GM12878 (cell line): ENCODE measurements at regions not wholly inside any gene's neighbourhood (a gene's known extent, or its start where the extent isn't known, plus 50 kb on each side); places are given as distances from the start of the nearest gene placed in this dataset.

Experiments
- ATAC-seq: fragments of 200-7000 bp; cut with Tn5 transposase; 3 replicates; pipeline ENCODE4 v1.9.1; 2020; ENCODE audit warnings: mild to moderate bottlenecking, moderate library complexity
- BruUV-seq: library from RNA; stranded (reverse); fragments of 400-500 nt; replicated peaks from 2 replicates; lab custom pipeline; 2021; lab: Mats Ljungman, UMichigan
- CTCF ChIA-PET: fragments of 300-600 bp; sonication (Branson Sonifier 250); formaldehyde crosslinking; extraction: SDS; loops from one replicate; lab custom pipeline; 2021; ENCODE audit warnings: inconsistent platforms; lab: Yijun Ruan, JAX
- POLR2A ChIA-PET: fragments of 350-600 bp; formaldehyde crosslinking; extraction: SDS; loops from one replicate; lab custom pipeline; 2021; ENCODE audit warnings: inconsistent platforms; lab: Charles Lee
- RAD21 ChIA-PET: fragments of 300-600 bp; sonication (Branson Sonifier 250); formaldehyde crosslinking; loops from one replicate; lab custom pipeline; 2023; ENCODE audit warnings: antibody characterized with exemption; ENCODE audit not compliant: unreplicated experiment; lab: Charles Lee
- SMC1A ChIA-PET: fragments of 300-600 bp; sonication (Branson Sonifier 250); formaldehyde crosslinking; loops from one replicate; lab custom pipeline; 2023; ENCODE audit not compliant: unreplicated experiment, uncharacterized antibody; lab: Charles Lee
- DNase-seq: peaks from one replicate; pipeline ENCODE4 v3.0.0-alpha.2; 2011; ENCODE audit warnings: low read depth, low spot score
- FAIRE-seq: peaks from 3 replicates; lab custom pipeline; 2011; peaks lifted over from hg19 to GRCh38; lab: Jason Lieb, UNC
- H2AFZ ChIP-seq: 2 replicates; pipeline ENCODE4 v1.6.0; 2011; ENCODE audit warnings: low read depth, low read length, control low read depth; ENCODE audit not compliant: control insufficient read depth
- H3K27ac ChIP-seq: 2 replicates; pipeline ENCODE4 v1.5.1; 2011; ENCODE audit warnings: control low read depth; ENCODE audit not compliant: control insufficient read depth, insufficient read depth
- H3K27me3 ChIP-seq, 2 experiments: replicated peaks in 1 of 2; 2 replicates each; pipeline versions ENCODE4 v1.6.0 to v1.6.1; 2011; ENCODE audit warnings: low read length in 1 of 2; ENCODE audit not compliant: control insufficient read depth in 2 of 2, insufficient read depth in 2 of 2
- H3K36me3 ChIP-seq, 2 experiments: 2 replicates each; pipeline ENCODE4 v1.5.1; 2011; ENCODE audit warnings: low read length in 1 of 2; ENCODE audit not compliant: control insufficient read depth in 2 of 2, insufficient read depth in 2 of 2
- H3K4me1 ChIP-seq: 2 replicates; pipeline ENCODE4 v1.6.1; 2011; ENCODE audit warnings: mild to moderate bottlenecking, low read length, moderate library complexity, mixed read lengths; ENCODE audit not compliant: control insufficient read depth, insufficient read depth
- H3K4me2 ChIP-seq: 2 replicates; pipeline ENCODE4 v1.6.0; 2011; ENCODE audit warnings: control low read depth; ENCODE audit not compliant: control insufficient read depth, insufficient read depth
- H3K4me3 ChIP-seq: fragments of 200-600 bp; sonication (generic); 2 replicates; pipeline ENCODE4 v1.5.1; 2016
- H3K79me2 ChIP-seq: 2 replicates; pipeline ENCODE4 v1.6.0; 2011; ENCODE audit warnings: low read length; ENCODE audit not compliant: control insufficient read depth, insufficient read depth
- H3K9ac ChIP-seq: 2 replicates; pipeline ENCODE4 v1.8.0; 2011; ENCODE audit warnings: low read length, control low read depth, mixed read lengths; ENCODE audit not compliant: control insufficient read depth, insufficient read depth
- H3K9me3 ChIP-seq: replicated peaks from 3 replicates; pipeline ENCODE4 v1.5.1; 2011; ENCODE audit warnings: mild to moderate bottlenecking, low read length; ENCODE audit not compliant: control insufficient read depth, insufficient read depth
- H4K20me1 ChIP-seq: 2 replicates; pipeline ENCODE4 v1.6.0; 2011; ENCODE audit not compliant: control insufficient read depth, insufficient read depth
- CBX3 ChIP-seq: fragments of 200-600 bp; sonication (generic); IDR thresholded peaks from 2 replicates; pipeline ENCODE4 v1.6.1; 2016; ENCODE audit warnings: low read depth, borderline replicate concordance
- CBX5 ChIP-seq: sonication (generic); IDR thresholded peaks from 2 replicates; pipeline ENCODE4 v1.6.1; 2016; ENCODE audit warnings: low read depth, moderate library complexity, mild to moderate bottlenecking, inconsistent platforms
- EGR1 ChIP-seq, 2 experiments: IDR thresholded peaks; 1 replicate in 1 of 2; 2 replicates in 1 of 2; pipeline ENCODE4 v1.6.1; 2011 to 2012; ENCODE audit warnings: low read depth in 2 of 2, low read length in 2 of 2, borderline replicate concordance in 1 of 2, mild to moderate bottlenecking in 1 of 2, moderate library complexity in 1 of 2
- IRF4 ChIP-seq: IDR thresholded peaks from 2 replicates; pipeline ENCODE4 v1.6.1; 2011; ENCODE audit warnings: low read depth, low read length
- MEF2B ChIP-seq: fragments of 450-650 bp; IDR thresholded peaks from 2 replicates; pipeline ENCODE4 v1.6.1; 2018; ENCODE audit warnings: mild to moderate bottlenecking, moderate library complexity; ENCODE audit not compliant: partially characterized antibody, poor library complexity, severe bottlenecking
- POLR2AphosphoS2 ChIP-seq: IDR thresholded peaks from 2 replicates; pipeline ENCODE4 v1.6.1; 2011; ENCODE audit warnings: low read depth, mild to moderate bottlenecking, low read length, improper control_type of control experiment, moderate library complexity
- RBBP5 ChIP-seq: fragments of 200-600 bp; sonication (generic); conservative IDR thresholded peaks from 2 replicates; pipeline ENCODE4 v1.6.1; 2016
- RCOR1 ChIP-seq: conservative IDR thresholded peaks from 2 replicates; pipeline ENCODE4 v1.6.1; 2012; ENCODE audit warnings: low read depth, low read length, improper control_type of control experiment
- RELA ChIP-seq: fragments of 450-650 bp; IDR thresholded peaks from 2 replicates; pipeline ENCODE4 v1.8.0; 2014; ENCODE audit warnings: borderline replicate concordance; ENCODE audit not compliant: partially characterized antibody
- SMC3 ChIP-seq: IDR thresholded peaks from 2 replicates; pipeline ENCODE4 v1.6.1; 2011; ENCODE audit warnings: low read length, improper control_type of control experiment, borderline replicate concordance
- SREBF2 ChIP-seq: IDR thresholded peaks from 2 replicates; pipeline ENCODE4 v1.6.1; 2012; ENCODE audit warnings: mild to moderate bottlenecking, low read length
- TCF3 ChIP-seq: IDR thresholded peaks from 2 replicates; pipeline ENCODE4 v1.6.1; 2012; ENCODE audit warnings: low read depth, mild to moderate bottlenecking, low read length, borderline replicate concordance; ENCODE audit not compliant: insufficient read depth
- ZBED1 ChIP-seq: IDR thresholded peaks from 2 replicates; pipeline ENCODE4 v1.6.1; 2016; ENCODE audit warnings: borderline replicate concordance
- WGBS: methylation state at CpG from one replicate; pipeline ENCODE4 v1.1.6; 2016; ENCODE audit warnings: low lambda C conversion rate; ENCODE audit not compliant: insufficient replicate concordance, insufficient coverage; ENCODE audit errors: missing lambda C conversion rate; 5-methylcytosine and 5-hydroxymethylcytosine counted together
- in situ Hi-C: fragments of 300-500 bp; cut with MboI; formaldehyde crosslinking; loops from 9 replicates; pipeline ENCODE4 v1.14.3; 2018; ENCODE audit warnings: mixed read lengths
- intact Hi-C: fragments of 100-400 bp; cut with micrococcal nuclease; formaldehyde crosslinking; loops from one replicate; pipeline ENCODE4 v1.14.2; 2022; ENCODE audit not compliant: unreplicated experiment
- TF ChIP-seq, protein P1 (sequence below): fragments of 150-350 bp; IDR thresholded peaks from 2 replicates; pipeline ENCODE4 v1.6.1; 2016; ENCODE audit warnings: low read depth, low read length
- TF ChIP-seq, protein P2 (sequence below): fragments of 450-650 bp; formaldehyde crosslinking; IDR thresholded peaks from 2 replicates; pipeline ENCODE4 v1.4.0; 2020; ENCODE audit warnings: mild to moderate bottlenecking, moderate library complexity

- no peaks in the 10 kb centered on the region for H3K27me3 ChIP-seq
- SMC1A ChIA-PET = interaction anchor here (0.8 kb wide), 1 partner anchor 10 kb away, joined by 4 read pairs; no protein-coding TSS in a partner anchor
- CTCF ChIA-PET = interaction anchor here (1.5 kb wide), 1 partner anchor 10 kb away, joined by 4 read pairs; no protein-coding TSS in a partner anchor
- ATAC-seq = no peak
- BruUV-seq = no TSS peak
- no peaks in the 10 kb centered on the region for H4K20me1 ChIP-seq
- no peaks in the 10 kb centered on the region for H3K36me3 ChIP-seq
- intact Hi-C loops = no loop called here
- H3K9me3 ChIP-seq = no peaks in the 10 kb centered on the region
- 67% methylated on average over 3 of the region's 3 CpGs for WGBS
- no peaks in the 10 kb centered on the region for H3K4me1 ChIP-seq
- no peak overlapping the region for H3K9ac ChIP-seq
- POLR2A ChIA-PET = no interaction called here
- in situ Hi-C loops = no loop called here
- no peak overlapping the region for H3K4me2 ChIP-seq
- FAIRE-seq = no peak
- H2AFZ ChIP-seq = no peak overlapping the region
- RAD21 ChIA-PET = no interaction called here
- no peak overlapping the region for H3K4me3 ChIP-seq
- H3K27ac ChIP-seq = no peak overlapping the region
- H3K79me2 ChIP-seq = no peaks in the 10 kb centered on the region
- no peak for DNase-seq
- TF ChIP-seq SMC3 (no peak), TCF3 (no peak), MEF2B (no peak), RCOR1 (no peak), RELA (no peak), CBX5 (no peak), CBX3 (no peak), POLR2AphosphoS2 (no peak), EGR1 (IDR thresholded peaks at IDR 0.05; ENCODE audit: borderline replicate concordance in 1 of 2, low read depth in 2 of 2, low read length in 2 of 2) (no peak), ZBED1 (no peak), RBBP5 (no peak), IRF4 (no peak), SREBF2 (no peak)
- TF ChIP-seq, protein P1, sequence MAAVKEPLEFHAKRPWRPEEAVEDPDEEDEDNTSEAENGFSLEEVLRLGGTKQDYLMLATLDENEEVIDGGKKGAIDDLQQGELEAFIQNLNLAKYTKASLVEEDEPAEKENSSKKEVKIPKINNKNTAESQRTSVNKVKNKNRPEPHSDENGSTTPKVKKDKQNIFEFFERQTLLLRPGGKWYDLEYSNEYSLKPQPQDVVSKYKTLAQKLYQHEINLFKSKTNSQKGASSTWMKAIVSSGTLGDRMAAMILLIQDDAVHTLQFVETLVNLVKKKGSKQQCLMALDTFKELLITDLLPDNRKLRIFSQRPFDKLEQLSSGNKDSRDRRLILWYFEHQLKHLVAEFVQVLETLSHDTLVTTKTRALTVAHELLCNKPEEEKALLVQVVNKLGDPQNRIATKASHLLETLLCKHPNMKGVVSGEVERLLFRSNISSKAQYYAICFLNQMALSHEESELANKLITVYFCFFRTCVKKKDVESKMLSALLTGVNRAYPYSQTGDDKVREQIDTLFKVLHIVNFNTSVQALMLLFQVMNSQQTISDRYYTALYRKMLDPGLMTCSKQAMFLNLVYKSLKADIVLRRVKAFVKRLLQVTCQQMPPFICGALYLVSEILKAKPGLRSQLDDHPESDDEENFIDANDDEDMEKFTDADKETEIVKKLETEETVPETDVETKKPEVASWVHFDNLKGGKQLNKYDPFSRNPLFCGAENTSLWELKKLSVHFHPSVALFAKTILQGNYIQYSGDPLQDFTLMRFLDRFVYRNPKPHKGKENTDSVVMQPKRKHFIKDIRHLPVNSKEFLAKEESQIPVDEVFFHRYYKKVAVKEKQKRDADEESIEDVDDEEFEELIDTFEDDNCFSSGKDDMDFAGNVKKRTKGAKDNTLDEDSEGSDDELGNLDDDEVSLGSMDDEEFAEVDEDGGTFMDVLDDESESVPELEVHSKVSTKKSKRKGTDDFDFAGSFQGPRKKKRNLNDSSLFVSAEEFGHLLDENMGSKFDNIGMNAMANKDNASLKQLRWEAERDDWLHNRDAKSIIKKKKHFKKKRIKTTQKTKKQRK = no peak
- TF ChIP-seq, protein P2, sequence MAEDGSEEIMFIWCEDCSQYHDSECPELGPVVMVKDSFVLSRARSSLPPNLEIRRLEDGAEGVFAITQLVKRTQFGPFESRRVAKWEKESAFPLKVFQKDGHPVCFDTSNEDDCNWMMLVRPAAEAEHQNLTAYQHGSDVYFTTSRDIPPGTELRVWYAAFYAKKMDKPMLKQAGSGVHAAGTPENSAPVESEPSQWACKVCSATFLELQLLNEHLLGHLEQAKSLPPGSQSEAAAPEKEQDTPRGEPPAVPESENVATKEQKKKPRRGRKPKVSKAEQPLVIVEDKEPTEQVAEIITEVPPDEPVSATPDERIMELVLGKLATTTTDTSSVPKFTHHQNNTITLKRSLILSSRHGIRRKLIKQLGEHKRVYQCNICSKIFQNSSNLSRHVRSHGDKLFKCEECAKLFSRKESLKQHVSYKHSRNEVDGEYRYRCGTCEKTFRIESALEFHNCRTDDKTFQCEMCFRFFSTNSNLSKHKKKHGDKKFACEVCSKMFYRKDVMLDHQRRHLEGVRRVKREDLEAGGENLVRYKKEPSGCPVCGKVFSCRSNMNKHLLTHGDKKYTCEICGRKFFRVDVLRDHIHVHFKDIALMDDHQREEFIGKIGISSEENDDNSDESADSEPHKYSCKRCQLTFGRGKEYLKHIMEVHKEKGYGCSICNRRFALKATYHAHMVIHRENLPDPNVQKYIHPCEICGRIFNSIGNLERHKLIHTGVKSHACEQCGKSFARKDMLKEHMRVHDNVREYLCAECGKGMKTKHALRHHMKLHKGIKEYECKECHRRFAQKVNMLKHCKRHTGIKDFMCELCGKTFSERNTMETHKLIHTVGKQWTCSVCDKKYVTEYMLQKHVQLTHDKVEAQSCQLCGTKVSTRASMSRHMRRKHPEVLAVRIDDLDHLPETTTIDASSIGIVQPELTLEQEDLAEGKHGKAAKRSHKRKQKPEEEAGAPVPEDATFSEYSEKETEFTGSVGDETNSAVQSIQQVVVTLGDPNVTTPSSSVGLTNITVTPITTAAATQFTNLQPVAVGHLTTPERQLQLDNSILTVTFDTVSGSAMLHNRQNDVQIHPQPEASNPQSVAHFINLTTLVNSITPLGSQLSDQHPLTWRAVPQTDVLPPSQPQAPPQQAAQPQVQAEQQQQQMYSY (CRISPR knock-in tag) = no peak
These were observed 83.8 kb downstream of the LEPR start for GRCh38 chr1:65504263-65504662.
